Ovary (tissue), 3 donors: ENCODE measurements at regions not wholly inside any gene's neighbourhood (a gene's known extent, or its start where the extent isn't known, plus 50 kb on each side); places are given as distances from the start of the nearest gene placed in this dataset.

Experiments
- CTCF ChIP-seq, 3 donors: fragments of 450-650 bp in 2 of 3; fragments of 200-600 bp in 1 of 3; IDR thresholded peaks; one replicate each; pipeline versions ENCODE4 v1.5.1 to v1.8.0; 2016 to 2022; ENCODE audit warnings: antibody characterized with exemption in 3 of 3, mild to moderate bottlenecking in 1 of 3
- EP300 ChIP-seq: sonication (generic); formaldehyde crosslinking; IDR thresholded peaks from one replicate; pipeline ENCODE4 v1.6.1; 2017; ENCODE audit warnings: antibody characterized with exemption
- donor health status: DM: no; HTN: no; CAD: no.

GRCh38 chr2:234691214-234691575 lies 194.3 kb upstream of the ARL4C start:
- TF ChIP-seq CTCF (IDR thresholded peaks at IDR 0.05) (no peak), EP300 (no peak)
